ENCODE measurements at regions not wholly inside any gene's neighbourhood (a gene's known extent, or its start where the extent isn't known, plus 50 kb on each side); places are given as distances from the start of the nearest gene placed in this dataset.

DNA sequence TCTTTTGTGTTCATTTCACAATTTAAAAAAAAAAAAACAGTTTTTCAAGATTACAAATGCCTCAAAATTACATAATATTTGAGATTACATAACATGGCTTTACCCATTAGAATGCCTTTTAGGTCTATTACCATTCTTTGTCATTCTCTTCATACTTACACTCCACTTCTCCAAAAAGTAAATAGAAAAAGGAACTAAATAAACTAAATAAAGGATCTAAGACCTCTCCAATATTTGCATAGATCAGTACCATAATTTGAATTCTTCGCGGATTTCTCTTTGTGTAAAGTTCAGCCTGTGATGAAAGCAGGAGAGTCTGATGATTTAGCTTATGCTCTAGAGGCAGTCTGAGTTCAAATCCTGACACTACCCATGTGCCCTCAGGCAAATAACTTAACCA, 56.4 kb upstream of the C1GALT1 start:
- TF ChIP-seq, protein P1, sequence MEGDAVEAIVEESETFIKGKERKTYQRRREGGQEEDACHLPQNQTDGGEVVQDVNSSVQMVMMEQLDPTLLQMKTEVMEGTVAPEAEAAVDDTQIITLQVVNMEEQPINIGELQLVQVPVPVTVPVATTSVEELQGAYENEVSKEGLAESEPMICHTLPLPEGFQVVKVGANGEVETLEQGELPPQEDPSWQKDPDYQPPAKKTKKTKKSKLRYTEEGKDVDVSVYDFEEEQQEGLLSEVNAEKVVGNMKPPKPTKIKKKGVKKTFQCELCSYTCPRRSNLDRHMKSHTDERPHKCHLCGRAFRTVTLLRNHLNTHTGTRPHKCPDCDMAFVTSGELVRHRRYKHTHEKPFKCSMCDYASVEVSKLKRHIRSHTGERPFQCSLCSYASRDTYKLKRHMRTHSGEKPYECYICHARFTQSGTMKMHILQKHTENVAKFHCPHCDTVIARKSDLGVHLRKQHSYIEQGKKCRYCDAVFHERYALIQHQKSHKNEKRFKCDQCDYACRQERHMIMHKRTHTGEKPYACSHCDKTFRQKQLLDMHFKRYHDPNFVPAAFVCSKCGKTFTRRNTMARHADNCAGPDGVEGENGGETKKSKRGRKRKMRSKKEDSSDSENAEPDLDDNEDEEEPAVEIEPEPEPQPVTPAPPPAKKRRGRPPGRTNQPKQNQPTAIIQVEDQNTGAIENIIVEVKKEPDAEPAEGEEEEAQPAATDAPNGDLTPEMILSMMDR (IDR thresholded peaks at IDR 0.05), result no peak
- TF ChIP-seq POLR2A (IDR thresholded peaks at IDR 0.05), result no peak
- TF ChIP-seq EP300 (IDR thresholded peaks at IDR 0.05), result no peak

Data from ovary (tissue), 3 donors.